HepG2 (cell line): ENCODE measurements at regions not wholly inside any gene's neighbourhood (a gene's known extent, or its start where the extent isn't known, plus 50 kb on each side); places are given as distances from the start of the nearest gene placed in this dataset.

Experiments used
- ATF2 ChIP-seq: sonication (generic); formaldehyde crosslinking; IDR thresholded peaks from 2 replicates; pipeline ENCODE4 v1.4.0; 2020; ENCODE audit warnings: missing genetic modification reagents
- ETV6 ChIP-seq: sonication (generic); formaldehyde crosslinking; conservative IDR thresholded peaks from 2 replicates; pipeline ENCODE4 v1.4.0; 2020; ENCODE audit warnings: missing genetic modification reagents
- JUN ChIP-seq: sonication (generic); formaldehyde crosslinking; IDR thresholded peaks from 2 replicates; pipeline ENCODE4 v1.4.0; 2020; ENCODE audit warnings: mild to moderate bottlenecking, missing genetic modification reagents
- NR3C1 ChIP-seq: sonication (generic); formaldehyde crosslinking; IDR thresholded peaks from 2 replicates; pipeline ENCODE4 v1.4.0; 2020; ENCODE audit warnings: missing genetic modification reagents
- POLR2AphosphoS5 ChIP-seq: IDR thresholded peaks from 2 replicates; pipeline ENCODE4 v1.6.1; 2012; ENCODE audit warnings: low read depth, low read length
- PPARG ChIP-seq: conservative IDR thresholded peaks from 2 replicates; pipeline ENCODE4 v1.6.1; 2016; ENCODE audit warnings: missing biosample characterization, missing genetic modification reagents
- SRF ChIP-seq: IDR thresholded peaks from 2 replicates; pipeline ENCODE4 v1.6.1; 2011; ENCODE audit warnings: mild to moderate bottlenecking, low read depth, low read length, moderate library complexity
- USF2 ChIP-seq, 2 experiments: sonication (generic) in 1 of 2; formaldehyde crosslinking in 1 of 2; IDR thresholded peaks; 2 replicates each; pipeline versions ENCODE4 v1.5.1 to v1.6.1; 2011 to 2020; ENCODE audit warnings: borderline replicate concordance in 1 of 2, low read depth in 1 of 2, low read length in 1 of 2, mild to moderate bottlenecking in 1 of 2, missing genetic modification reagents in 1 of 2, moderate library complexity in 1 of 2
- ZC3H4 ChIP-seq: sonication (generic); formaldehyde crosslinking; IDR thresholded peaks from 2 replicates; pipeline ENCODE4 v1.4.0; 2020; ENCODE audit warnings: missing genetic modification reagents, borderline replicate concordance
- ZNF264 ChIP-seq: sonication (generic); formaldehyde crosslinking; IDR thresholded peaks from 2 replicates; pipeline ENCODE4 v1.4.0; 2020; ENCODE audit warnings: missing genetic modification reagents
- TF ChIP-seq, protein P1 (sequence below): sonication (generic); formaldehyde crosslinking; IDR thresholded peaks from 2 replicates; pipeline ENCODE4 v1.8.1; 2022; ENCODE audit warnings: low read depth, mild to moderate bottlenecking, missing genetic modification reagents

- no peak for TF ChIP-seq ZNF264 (CRISPR knock-in tag)
- TF ChIP-seq JUN, result no peak
- TF ChIP-seq PPARG, result no peak
- TF ChIP-seq, protein P1, sequence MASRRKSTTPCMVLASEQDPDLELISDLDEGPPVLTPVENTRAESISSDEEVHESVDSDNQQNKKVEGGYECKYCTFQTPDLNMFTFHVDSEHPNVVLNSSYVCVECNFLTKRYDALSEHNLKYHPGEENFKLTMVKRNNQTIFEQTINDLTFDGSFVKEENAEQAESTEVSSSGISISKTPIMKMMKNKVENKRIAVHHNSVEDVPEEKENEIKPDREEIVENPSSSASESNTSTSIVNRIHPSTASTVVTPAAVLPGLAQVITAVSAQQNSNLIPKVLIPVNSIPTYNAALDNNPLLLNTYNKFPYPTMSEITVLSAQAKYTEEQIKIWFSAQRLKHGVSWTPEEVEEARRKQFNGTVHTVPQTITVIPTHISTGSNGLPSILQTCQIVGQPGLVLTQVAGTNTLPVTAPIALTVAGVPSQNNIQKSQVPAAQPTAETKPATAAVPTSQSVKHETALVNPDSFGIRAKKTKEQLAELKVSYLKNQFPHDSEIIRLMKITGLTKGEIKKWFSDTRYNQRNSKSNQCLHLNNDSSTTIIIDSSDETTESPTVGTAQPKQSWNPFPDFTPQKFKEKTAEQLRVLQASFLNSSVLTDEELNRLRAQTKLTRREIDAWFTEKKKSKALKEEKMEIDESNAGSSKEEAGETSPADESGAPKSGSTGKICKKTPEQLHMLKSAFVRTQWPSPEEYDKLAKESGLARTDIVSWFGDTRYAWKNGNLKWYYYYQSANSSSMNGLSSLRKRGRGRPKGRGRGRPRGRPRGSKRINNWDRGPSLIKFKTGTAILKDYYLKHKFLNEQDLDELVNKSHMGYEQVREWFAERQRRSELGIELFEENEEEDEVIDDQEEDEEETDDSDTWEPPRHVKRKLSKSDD, result no peak
- TF ChIP-seq ATF2 (CRISPR knock-in tag), result no peak
- TF ChIP-seq ETV6 (CRISPR knock-in tag), result no peak
- no peak for TF ChIP-seq SRF
- TF ChIP-seq ZC3H4, result no peak
- TF ChIP-seq POLR2AphosphoS5, result no peak
- no peak for TF ChIP-seq NR3C1 (CRISPR knock-in tag)
- no peak for TF ChIP-seq USF2 (IDR thresholded peaks at IDR 0.05; ENCODE audit: low read depth, low read length)
- no peak for TF ChIP-seq USF2 (CRISPR knock-in tag; IDR thresholded peaks at IDR 0.05; ENCODE audit: borderline replicate concordance)
These were observed 190.0 kb downstream of the PTPN20 start for GRCh38 chr10:47101196-47101595.
